SK-N-SH (cell line): ENCODE measurements at regions not wholly inside any gene's neighbourhood (a gene's known extent, or its start where the extent isn't known, plus 50 kb on each side); places are given as distances from the start of the nearest gene placed in this dataset.
"Not testable (repeated sequence)": the region's sequence is repeated elsewhere in the genome, so short reads cannot be mapped to it uniquely, and the experiment has no call there.

Experiments used
- CTCF ChIA-PET: fragments of 300-600, 350-600 bp; formaldehyde crosslinking; extraction: SDS; loops from one replicate; lab custom pipeline; 2021; lab: Yijun Ruan, JAX
- POLR2A ChIA-PET: fragments of 350-600 bp; sonication (Branson Sonifier 250); formaldehyde crosslinking; extraction: SDS; loops from one replicate; lab custom pipeline; 2020; ENCODE audit warnings: antibody characterized with exemption, inconsistent platforms; lab: Yijun Ruan, JAX
- DNase-seq: peaks from one replicate; pipeline ENCODE4 v3.0.0; 2012
- H2AFZ ChIP-seq: fragments of 200-600 bp; sonication (generic); 2 replicates; pipeline ENCODE4 v1.8.1; 2016; ENCODE audit warnings: antibody characterized with exemption, mild to moderate bottlenecking, low read depth
- H3F3A ChIP-seq: fragments of 200-600 bp; sonication (generic); replicated peaks from 2 replicates; pipeline ENCODE3; 2016; ENCODE audit warnings: antibody characterized with exemption, mild to moderate bottlenecking; ENCODE audit not compliant: insufficient read depth
- H3K27ac ChIP-seq, 2 experiments: fragments of 200-500 bp in 1 of 2; fragments of 200-600 bp in 1 of 2; sonication (Bioruptor generic) in 1 of 2; sonication (generic), shearing (Covaris generic) in 1 of 2; 2 replicates each; pipeline versions ENCODE4 v1.5.1 to v1.6.1; 2014 to 2016; ENCODE audit warnings: low read depth in 2 of 2, inconsistent platforms in 1 of 2, low read length in 1 of 2, mild to moderate bottlenecking in 1 of 2, mixed read lengths in 1 of 2
- H3K27me3 ChIP-seq: fragments of 200-600 bp; sonication (generic), shearing (Covaris generic); 2 replicates; pipeline ENCODE4 v1.6.1; 2016; ENCODE audit warnings: mixed run types; ENCODE audit not compliant: insufficient read depth
- H3K36me3 ChIP-seq, 2 experiments: fragments of 200-500 bp in 1 of 2; fragments of 200-600 bp in 1 of 2; sonication (Bioruptor generic) in 1 of 2; sonication (generic) in 1 of 2; replicated peaks in 1 of 2; 2 replicates each; pipeline versions ENCODE3 to v1.5.1; 2014 to 2016; ENCODE audit warnings: low read length in 1 of 2, mild to moderate bottlenecking in 1 of 2; ENCODE audit not compliant: insufficient read depth in 2 of 2, control insufficient read depth in 1 of 2
- H3K4me1 ChIP-seq, 2 experiments: fragments of 200-500 bp in 1 of 2; fragments of 200-600 bp in 1 of 2; sonication (Bioruptor generic) in 1 of 2; sonication (generic), shearing (Covaris generic) in 1 of 2; 2 replicates each; pipeline versions ENCODE4 v1.5.1 to v1.6.1; 2014 to 2016; ENCODE audit warnings: low read depth in 1 of 2, low read length in 1 of 2, mixed run types in 1 of 2; ENCODE audit not compliant: insufficient read depth in 2 of 2, control insufficient read depth in 1 of 2
- H3K4me2 ChIP-seq: fragments of 200-600 bp; sonication (generic), shearing (Covaris generic); 2 replicates; pipeline ENCODE4 v1.6.1; 2017; ENCODE audit warnings: mixed run types
- H3K4me3 ChIP-seq, 2 experiments: fragments of 200-500 bp in 1 of 2; fragments of 200-600 bp in 1 of 2; sonication (Bioruptor generic) in 1 of 2; sonication (generic), shearing (Covaris generic) in 1 of 2; 2 replicates each; pipeline versions ENCODE4 v1.5.1 to v1.8.1; 2014 to 2016; ENCODE audit warnings: low read depth in 2 of 2, inconsistent platforms in 1 of 2, low read length in 1 of 2, mild to moderate bottlenecking in 1 of 2, mixed read lengths in 1 of 2, moderate library complexity in 1 of 2
- H3K79me2 ChIP-seq: fragments of 200-600 bp; sonication (generic); 2 replicates; pipeline ENCODE4 v1.8.1; 2017; ENCODE audit warnings: mild to moderate bottlenecking; ENCODE audit not compliant: insufficient read depth
- H3K9ac ChIP-seq: fragments of 200-600 bp; sonication (generic); 2 replicates; pipeline ENCODE4 v1.6.1; 2017; ENCODE audit warnings: mixed run types
- H3K9me2 ChIP-seq: fragments of 200-600 bp; sonication (generic); 2 replicates; pipeline ENCODE4 v1.6.1; 2017; ENCODE audit warnings: mixed run types
- H3K9me3 ChIP-seq: fragments of 200-600 bp; sonication (generic); 2 replicates; pipeline ENCODE4 v1.6.1; 2017; ENCODE audit warnings: mixed run types, mild to moderate bottlenecking, moderate library complexity
- H4K20me1 ChIP-seq: fragments of 200-600 bp; sonication (generic); 2 replicates; pipeline ENCODE4 v1.6.1; 2017; ENCODE audit warnings: mild to moderate bottlenecking, mixed run types; ENCODE audit not compliant: insufficient read depth
- CHD2 ChIP-seq: fragments of 150-350 bp; IDR thresholded peaks from 2 replicates; pipeline ENCODE4 v1.6.1; 2018; ENCODE audit warnings: low read length; ENCODE audit not compliant: partially characterized antibody
- CTCF ChIP-seq: fragments of 200-600 bp; sonication (generic); IDR thresholded peaks from 2 replicates; pipeline ENCODE4 v1.6.1; 2017; ENCODE audit warnings: antibody characterized with exemption, mild to moderate bottlenecking, moderate library complexity
- ELF1 ChIP-seq: IDR thresholded peaks from 2 replicates; pipeline ENCODE4 v1.4.0; 2012
- EZH2phosphoT487 ChIP-seq: fragments of 200-600 bp; sonication (generic); IDR thresholded peaks from 2 replicates; pipeline ENCODE4 v1.6.1; 2017; ENCODE audit warnings: low read depth, mixed run types, mild to moderate bottlenecking, antibody characterized with exemption, moderate library complexity, borderline replicate concordance
- FOSL2 ChIP-seq: IDR thresholded peaks from 2 replicates; pipeline ENCODE4 v1.4.0; 2012; ENCODE audit warnings: low read depth, mild to moderate bottlenecking, moderate library complexity, borderline replicate concordance
- FOXM1 ChIP-seq: IDR thresholded peaks from 2 replicates; pipeline ENCODE4 v1.4.0; 2012; ENCODE audit warnings: low read depth, mild to moderate bottlenecking
- GATA2 ChIP-seq: sonication (generic); formaldehyde crosslinking; IDR thresholded peaks from 2 replicates; pipeline ENCODE4 v1.5.0; 2020; ENCODE audit warnings: mild to moderate bottlenecking, missing genetic modification reagents
- IRF3 ChIP-seq: fragments of 150-350 bp; IDR thresholded peaks from 2 replicates; pipeline ENCODE4 v1.6.1; 2016; ENCODE audit warnings: mild to moderate bottlenecking, low read depth, low read length
- JUND ChIP-seq: IDR thresholded peaks from 2 replicates; pipeline ENCODE4 v1.4.0; 2012
- MXI1 ChIP-seq: IDR thresholded peaks from 2 replicates; pipeline ENCODE4 v1.6.1; 2012; ENCODE audit warnings: mild to moderate bottlenecking, low read depth, low read length, improper control_type of control experiment
- NRF1 ChIP-seq: IDR thresholded peaks from 2 replicates; pipeline ENCODE4 v1.6.1; 2012; ENCODE audit warnings: low read depth, mild to moderate bottlenecking, low read length
- PBX3 ChIP-seq: IDR thresholded peaks from 2 replicates; pipeline ENCODE4; 2012
- SIN3A ChIP-seq: IDR thresholded peaks from 2 replicates; pipeline ENCODE4 v1.6.1; 2012; ENCODE audit warnings: low read depth, mild to moderate bottlenecking, low read length, moderate library complexity, borderline replicate concordance
- SMC3 ChIP-seq: IDR thresholded peaks from 2 replicates; pipeline ENCODE4 v1.6.1; 2012; ENCODE audit warnings: low read depth, low read length, improper control_type of control experiment
- TCF12 ChIP-seq: IDR thresholded peaks from 2 replicates; pipeline ENCODE4 v1.4.0; 2012
- USF1 ChIP-seq: IDR thresholded peaks from 2 replicates; pipeline ENCODE4 v1.4.0; 2012; ENCODE audit warnings: low read depth, borderline replicate concordance
- USF2 ChIP-seq: fragments of 150-350 bp; IDR thresholded peaks from 2 replicates; pipeline ENCODE4 v1.6.1; 2017; ENCODE audit warnings: antibody characterized with exemption, low read length, low read depth, borderline replicate concordance
- WGBS: methylation state at CpG from one replicate; pipeline ENCODE4 v1.1.6; 2017; ENCODE audit warnings: low lambda C conversion rate; 5-methylcytosine and 5-hydroxymethylcytosine counted together

GRCh38 chr9:2396622-2397285, 224.8 kb upstream of the VLDLR start:
- H3F3A ChIP-seq, result no peaks in the 10 kb centered on the region
- H3K9me2 ChIP-seq, result no peaks in the 10 kb centered on the region
- no peaks in the 10 kb centered on the region for H3K79me2 ChIP-seq
- H3K9me3 ChIP-seq, result no peaks in the 10 kb centered on the region
- H3K27ac ChIP-seq, result no peak overlapping the region; a peak in 1 of 4 replicates
- no peak for TF ChIP-seq CTCF
- no peak for TF ChIP-seq MXI1
- TF ChIP-seq SMC3, result no peak
- no peak for TF ChIP-seq IRF3
- TF ChIP-seq CHD2, result no peak
- TF ChIP-seq ELF1, result no peak
- no peak for TF ChIP-seq JUND
- no peak for TF ChIP-seq FOSL2
- no peak for TF ChIP-seq USF1
- TF ChIP-seq GATA2 (CRISPR knock-in tag), result no peak
- TF ChIP-seq FOXM1, result no peak
- no peak for TF ChIP-seq EZH2phosphoT487
- no peak for TF ChIP-seq SIN3A
- no peak for TF ChIP-seq USF2
- no peak for TF ChIP-seq NRF1
- no peak for TF ChIP-seq TCF12
- TF ChIP-seq PBX3, result no peak
- no peaks in the 10 kb centered on the region for H4K20me1 ChIP-seq
- H3K4me3 ChIP-seq, result no peak overlapping the region
- H3K36me3 ChIP-seq, result no peaks in the 10 kb centered on the region
- ChIA-PET POLR2A (no interaction called here), CTCF (interaction anchor here (0.6 kb wide), 1 partner anchor 76 kb away, joined by 3 read pairs; no protein-coding TSS in a partner anchor)
- H2AFZ ChIP-seq, result no peak overlapping the region
- H3K9ac ChIP-seq, result no peak overlapping the region
- WGBS, result 0% methylated on average over 1 of the region's 1 CpG
- H3K4me2 ChIP-seq, result no peak overlapping the region
- peaks cover 0 to 7% of the 10 kb centered on the region in 2 experiments; a peak in 2 of 4 replicates for H3K4me1 ChIP-seq
- H3K27me3 ChIP-seq, result no peaks in the 10 kb centered on the region
- DNase-seq, result no peak

- H3K4me1 ChIP-seq, H3K36me3 ChIP-seq, H3K27me3 ChIP-seq, H3K9me3 ChIP-seq, CTCF ChIA-PET, POLR2A ChIA-PET, H3K4me2 ChIP-seq, H3K9ac ChIP-seq, H3K27ac ChIP-seq, H4K20me1 ChIP-seq, H3F3A ChIP-seq, H3K9me2 ChIP-seq, H2AFZ ChIP-seq, H3K79me2 ChIP-seq, DNase-seq, H3K4me3 ChIP-seq: not testable (repeated sequence)
Observed at GRCh38 chr9:2397875-2398274, 223.7 kb upstream of the VLDLR start.

GRCh38 chr9:2401746-2402145, 219.8 kb upstream of the VLDLR start:
- H3K4me1 ChIP-seq, H3K27ac ChIP-seq, H3K9me3 ChIP-seq, H3K27me3 ChIP-seq, H3K4me2 ChIP-seq, H3K36me3 ChIP-seq, H3K4me3 ChIP-seq, POLR2A ChIA-PET, H3K79me2 ChIP-seq, H3K9ac ChIP-seq, H3K9me2 ChIP-seq, H4K20me1 ChIP-seq, DNase-seq, CTCF ChIA-PET, H2AFZ ChIP-seq, H3F3A ChIP-seq: not testable (repeated sequence)
- WGBS, result 32% methylated on average over 3 of the region's 3 CpGs
